Glutamatergic neuron (in vitro differentiated cells): ENCODE measurements at regions not wholly inside any gene's neighbourhood (a gene's known extent, or its start where the extent isn't known, plus 50 kb on each side); places are given as distances from the start of the nearest gene placed in this dataset.

Experiments
- DNase-seq: peaks from one replicate; pipeline ENCODE4 v3.0.0; 2022
- H3K27ac Mint-ChIP-seq: one replicate; pipeline ENCODE4 v1.8.0; 2020; ENCODE audit warnings: mild to moderate bottlenecking, mixed read lengths, inconsistent platforms; ENCODE audit not compliant: unreplicated experiment
- H3K27me3 Mint-ChIP-seq: one replicate; pipeline ENCODE4 v1.8.0; 2020; ENCODE audit warnings: mild to moderate bottlenecking, moderate library complexity, mixed read lengths, inconsistent platforms; ENCODE audit not compliant: unreplicated experiment
- H3K36me3 Mint-ChIP-seq: one replicate; pipeline ENCODE4 v1.8.0; 2020; ENCODE audit warnings: mild to moderate bottlenecking, mixed read lengths, inconsistent platforms; ENCODE audit not compliant: unreplicated experiment
- H3K4me1 Mint-ChIP-seq: one replicate; pipeline ENCODE4 v1.8.0; 2020; ENCODE audit warnings: mild to moderate bottlenecking, low read depth, mixed read lengths, inconsistent platforms; ENCODE audit not compliant: unreplicated experiment
- H3K4me3 Mint-ChIP-seq: one replicate; pipeline ENCODE4 v1.8.0; 2020; ENCODE audit warnings: mild to moderate bottlenecking, mixed read lengths, inconsistent platforms; ENCODE audit not compliant: unreplicated experiment
- H3K9me3 Mint-ChIP-seq: one replicate; pipeline ENCODE4 v1.8.0; 2020; ENCODE audit warnings: mild to moderate bottlenecking, moderate library complexity, mixed read lengths, inconsistent platforms; ENCODE audit not compliant: unreplicated experiment
- CTCF ChIP-seq: fragments of 200-600 bp; sonication (generic); IDR thresholded peaks from one replicate; pipeline ENCODE4 v1.5.0; 2021; ENCODE audit not compliant: partially characterized antibody, unreplicated experiment

- Mint-ChIP-seq H3K9me3 (no peaks in the 10 kb centered on the region), H3K36me3 (no peaks in the 10 kb centered on the region), H3K27ac (no peak overlapping the region), H3K4me1 (peaks cover 8% of the 10 kb centered on the region), H3K4me3 (no peak overlapping the region), H3K27me3 (no peaks in the 10 kb centered on the region)
- no peak for TF ChIP-seq CTCF
- no peak for DNase-seq
These were observed 265.1 kb downstream of the MEIS1 start for GRCh38 chr2:66699793-66700676.

- DNase-seq = no peak
- Mint-ChIP-seq H3K4me3 (no peak overlapping the region), H3K27me3 (no peaks in the 10 kb centered on the region), H3K27ac (no peak overlapping the region), H3K36me3 (no peaks in the 10 kb centered on the region), H3K9me3 (no peaks in the 10 kb centered on the region), H3K4me1 (peaks cover 8% of the 10 kb centered on the region)
- no peak for TF ChIP-seq CTCF
These were observed 265.7 kb downstream of the MEIS1 start for GRCh38 chr2:66700677-66701066.

- Mint-ChIP-seq H3K36me3 (no peaks in the 10 kb centered on the region), H3K27me3 (no peaks in the 10 kb centered on the region), H3K9me3 (no peaks in the 10 kb centered on the region), H3K27ac (no peak overlapping the region), H3K4me3 (no peak overlapping the region), H3K4me1 (peaks cover 8% of the 10 kb centered on the region)
- no peak for DNase-seq
- TF ChIP-seq CTCF = no peak
These were observed 266.3 kb downstream of the MEIS1 start for GRCh38 chr2:66701251-66701650.

- no peak for TF ChIP-seq CTCF
- no peak for DNase-seq
- Mint-ChIP-seq H3K4me1 (peaks cover 8% of the 10 kb centered on the region), H3K4me3 (no peak overlapping the region), H3K27ac (no peak overlapping the region), H3K27me3 (no peaks in the 10 kb centered on the region), H3K9me3 (no peaks in the 10 kb centered on the region), H3K36me3 (no peaks in the 10 kb centered on the region)
These were observed 266.7 kb downstream of the MEIS1 start for GRCh38 chr2:66701656-66702055.

- no peak for DNase-seq
- peaks cover 8% of the 10 kb centered on the region for H3K4me1 Mint-ChIP-seq
- no peak for TF ChIP-seq CTCF
- H3K36me3 Mint-ChIP-seq = no peaks in the 10 kb centered on the region
- no peaks in the 10 kb centered on the region for H3K27me3 Mint-ChIP-seq
- H3K27ac Mint-ChIP-seq = no peak overlapping the region
- H3K9me3 Mint-ChIP-seq = no peaks in the 10 kb centered on the region
- H3K4me3 Mint-ChIP-seq = no peak overlapping the region
These were observed 267.4 kb downstream of the MEIS1 start for GRCh38 chr2:66702301-66702700.
